GM10248 (cell line): ENCODE measurements at regions not wholly inside any gene's neighbourhood (a gene's known extent, or its start where the extent isn't known, plus 50 kb on each side); places are given as distances from the start of the nearest gene placed in this dataset.

Experiments
- CTCF ChIA-PET: fragments of 300-600 bp; sonication (Branson Sonifier 250); formaldehyde crosslinking; extraction: SDS; loops from one replicate; lab custom pipeline; 2021; ENCODE audit warnings: antibody characterized with exemption; lab: Yijun Ruan, JAX
- POLR2A ChIA-PET: fragments of 350-650 bp; sonication (Branson Sonifier 250); formaldehyde crosslinking; extraction: SDS; loops from one replicate; lab custom pipeline; 2020; ENCODE audit warnings: antibody characterized with exemption; lab: Yijun Ruan, JAX
- DNase-seq: peaks from one replicate; pipeline ENCODE4 v3.0.0; 2012; ENCODE audit errors: extremely low spot score
- CTCF ChIP-seq: IDR thresholded peaks from 2 replicates; pipeline ENCODE4 v1.5.1; 2012; ENCODE audit warnings: mild to moderate bottlenecking, low read depth; ENCODE audit errors: extremely low read depth, missing control alignments, control extremely low read depth

GRCh38 chr6:86251106-86251505, 608.4 kb upstream of the SYNCRIP start:
- POLR2A ChIA-PET = no interaction called here
- CTCF ChIA-PET = no interaction called here
- DNase-seq = no peak
- TF ChIP-seq CTCF = no peak

GRCh38 chr6:86217906-86218305, 575.2 kb upstream of the SYNCRIP start:
- ChIA-PET CTCF (no interaction called here), POLR2A (no interaction called here)
- TF ChIP-seq CTCF = no peak
- no peak for DNase-seq

GRCh38 chr6:86215323-86215722, 572.6 kb upstream of the SYNCRIP start:
- POLR2A ChIA-PET = no interaction called here
- CTCF ChIA-PET = no interaction called here
- no peak for DNase-seq
- TF ChIP-seq CTCF = no peak

- TF ChIP-seq CTCF = no peak
- POLR2A ChIA-PET = no interaction called here
- CTCF ChIA-PET = interaction anchor here (1.2 to 1.4 kb wide), 2 partner anchors 11 to 20 kb away, joined by 4 to 5 read pairs; no protein-coding TSS in a partner anchor
- no peak for DNase-seq
Observed at GRCh38 chr6:86205980-86206379, 563.3 kb upstream of the SYNCRIP start.

- POLR2A ChIA-PET = no interaction called here
- CTCF ChIA-PET = no interaction called here
Observed at GRCh38 chr6:86203044-86203443, 560.4 kb upstream of the SYNCRIP start.

GRCh38 chr6:86193821-86194220, 551.1 kb upstream of the SYNCRIP start:
- TF ChIP-seq CTCF = no peak
- ChIA-PET CTCF (no interaction called here), POLR2A (no interaction called here)
- DNase-seq = no peak

More at GRCh38 chr6:86203044-86203443, 560.4 kb upstream of the SYNCRIP start:
- no peak for TF ChIP-seq CTCF
- no peak for DNase-seq

GRCh38 chr6:86192123-86192522, 549.4 kb upstream of the SYNCRIP start:
- ChIA-PET CTCF (no interaction called here), POLR2A (no interaction called here)
- TF ChIP-seq CTCF = no peak
- DNase-seq = no peak
